ENCODE measurements at regions not wholly inside any gene's neighbourhood (a gene's known extent, or its start where the extent isn't known, plus 50 kb on each side); places are given as distances from the start of the nearest gene placed in this dataset.

- TF ChIP-seq, protein P1, sequence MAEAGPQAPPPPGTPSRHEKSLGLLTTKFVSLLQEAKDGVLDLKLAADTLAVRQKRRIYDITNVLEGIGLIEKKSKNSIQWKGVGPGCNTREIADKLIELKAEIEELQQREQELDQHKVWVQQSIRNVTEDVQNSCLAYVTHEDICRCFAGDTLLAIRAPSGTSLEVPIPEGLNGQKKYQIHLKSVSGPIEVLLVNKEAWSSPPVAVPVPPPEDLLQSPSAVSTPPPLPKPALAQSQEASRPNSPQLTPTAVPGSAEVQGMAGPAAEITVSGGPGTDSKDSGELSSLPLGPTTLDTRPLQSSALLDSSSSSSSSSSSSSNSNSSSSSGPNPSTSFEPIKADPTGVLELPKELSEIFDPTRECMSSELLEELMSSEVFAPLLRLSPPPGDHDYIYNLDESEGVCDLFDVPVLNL (CRISPR knock-in tag; IDR thresholded peaks at IDR 0.05; ENCODE audit: borderline replicate concordance, low read depth): no peak
- no peak for TF ChIP-seq ETV6 (CRISPR knock-in tag; IDR thresholded peaks at IDR 0.05)
- TF ChIP-seq SOX15 (CRISPR knock-in tag; IDR thresholded peaks at IDR 0.05): no peak
- TF ChIP-seq ZNF396 (CRISPR knock-in tag; IDR thresholded peaks at IDR 0.05; ENCODE audit: borderline replicate concordance): no peak
- TF ChIP-seq, protein P2, sequence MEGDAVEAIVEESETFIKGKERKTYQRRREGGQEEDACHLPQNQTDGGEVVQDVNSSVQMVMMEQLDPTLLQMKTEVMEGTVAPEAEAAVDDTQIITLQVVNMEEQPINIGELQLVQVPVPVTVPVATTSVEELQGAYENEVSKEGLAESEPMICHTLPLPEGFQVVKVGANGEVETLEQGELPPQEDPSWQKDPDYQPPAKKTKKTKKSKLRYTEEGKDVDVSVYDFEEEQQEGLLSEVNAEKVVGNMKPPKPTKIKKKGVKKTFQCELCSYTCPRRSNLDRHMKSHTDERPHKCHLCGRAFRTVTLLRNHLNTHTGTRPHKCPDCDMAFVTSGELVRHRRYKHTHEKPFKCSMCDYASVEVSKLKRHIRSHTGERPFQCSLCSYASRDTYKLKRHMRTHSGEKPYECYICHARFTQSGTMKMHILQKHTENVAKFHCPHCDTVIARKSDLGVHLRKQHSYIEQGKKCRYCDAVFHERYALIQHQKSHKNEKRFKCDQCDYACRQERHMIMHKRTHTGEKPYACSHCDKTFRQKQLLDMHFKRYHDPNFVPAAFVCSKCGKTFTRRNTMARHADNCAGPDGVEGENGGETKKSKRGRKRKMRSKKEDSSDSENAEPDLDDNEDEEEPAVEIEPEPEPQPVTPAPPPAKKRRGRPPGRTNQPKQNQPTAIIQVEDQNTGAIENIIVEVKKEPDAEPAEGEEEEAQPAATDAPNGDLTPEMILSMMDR (IDR thresholded peaks at IDR 0.05): no peak
- TF ChIP-seq ATF2 (CRISPR knock-in tag; IDR thresholded peaks at IDR 0.05; ENCODE audit: borderline replicate concordance, low read depth): no peak
- TF ChIP-seq FOXP1 (CRISPR knock-in tag; IDR thresholded peaks at IDR 0.05; ENCODE audit: borderline replicate concordance): no peak
- no peak for TF ChIP-seq SP1 (CRISPR knock-in tag; conservative IDR thresholded peaks at IDR 0.05)
- no peak for TF ChIP-seq ELF4 (CRISPR knock-in tag; IDR thresholded peaks at IDR 0.05; ENCODE audit: low read depth)
- TF ChIP-seq, protein P3, sequence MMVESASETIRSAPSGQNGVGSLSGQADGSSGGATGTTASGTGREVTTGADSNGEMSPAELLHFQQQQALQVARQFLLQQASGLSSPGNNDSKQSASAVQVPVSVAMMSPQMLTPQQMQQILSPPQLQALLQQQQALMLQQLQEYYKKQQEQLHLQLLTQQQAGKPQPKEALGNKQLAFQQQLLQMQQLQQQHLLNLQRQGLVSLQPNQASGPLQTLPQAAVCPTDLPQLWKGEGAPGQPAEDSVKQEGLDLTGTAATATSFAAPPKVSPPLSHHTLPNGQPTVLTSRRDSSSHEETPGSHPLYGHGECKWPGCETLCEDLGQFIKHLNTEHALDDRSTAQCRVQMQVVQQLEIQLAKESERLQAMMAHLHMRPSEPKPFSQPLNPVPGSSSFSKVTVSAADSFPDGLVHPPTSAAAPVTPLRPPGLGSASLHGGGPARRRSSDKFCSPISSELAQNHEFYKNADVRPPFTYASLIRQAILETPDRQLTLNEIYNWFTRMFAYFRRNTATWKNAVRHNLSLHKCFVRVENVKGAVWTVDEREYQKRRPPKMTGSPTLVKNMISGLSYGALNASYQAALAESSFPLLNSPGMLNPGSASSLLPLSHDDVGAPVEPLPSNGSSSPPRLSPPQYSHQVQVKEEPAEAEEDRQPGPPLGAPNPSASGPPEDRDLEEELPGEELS (CRISPR knock-in tag; IDR thresholded peaks at IDR 0.05): no peak
Measured at GRCh38 chr5:102660111-102660510, 95.0 kb upstream of the PAM start.

Data from WTC11 (cell line).